ENCODE measurements at regions not wholly inside any gene's neighbourhood (a gene's known extent, or its start where the extent isn't known, plus 50 kb on each side); places are given as distances from the start of the nearest gene placed in this dataset.
A peak's percentile ranks its signal among the peaks of the same experiment; 100 is the strongest.
"Not testable (repeated sequence)": the region's sequence is repeated elsewhere in the genome, so short reads cannot be mapped to it uniquely, and the experiment has no call there.

DNA sequence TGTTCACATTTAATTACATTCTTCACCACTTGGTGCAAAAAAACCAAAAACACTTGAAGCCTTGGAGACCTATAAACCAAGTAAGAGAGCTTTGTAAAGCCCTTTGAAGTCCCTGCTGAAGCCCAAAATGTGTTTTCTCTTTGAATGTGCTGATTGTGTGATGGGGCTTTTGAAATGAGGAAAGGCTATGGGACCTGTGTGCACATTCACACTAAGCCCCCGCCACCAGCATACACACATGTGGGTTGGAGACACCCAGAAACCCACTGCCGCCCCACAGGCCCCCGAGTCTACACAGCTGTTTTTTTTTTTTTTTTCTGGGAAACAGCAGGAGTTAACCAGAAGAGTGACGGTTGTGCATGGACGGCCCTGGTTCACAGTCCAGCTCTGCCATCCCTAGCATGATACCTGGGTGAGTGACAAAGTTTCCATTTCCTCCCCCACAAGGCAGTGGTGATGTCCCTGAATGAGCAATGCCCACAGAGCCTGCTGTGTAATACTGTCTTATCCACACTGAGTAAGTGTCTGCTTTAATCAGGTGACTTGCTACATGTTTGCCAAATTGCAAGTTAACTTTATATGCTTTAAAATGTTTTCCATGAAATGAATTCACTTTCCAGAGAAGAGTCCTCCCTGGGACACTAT is 154.6 kb upstream of the GDF10 start:
- peak in 1 of 2 donors; percentile 60 for DNase-seq

DNA sequence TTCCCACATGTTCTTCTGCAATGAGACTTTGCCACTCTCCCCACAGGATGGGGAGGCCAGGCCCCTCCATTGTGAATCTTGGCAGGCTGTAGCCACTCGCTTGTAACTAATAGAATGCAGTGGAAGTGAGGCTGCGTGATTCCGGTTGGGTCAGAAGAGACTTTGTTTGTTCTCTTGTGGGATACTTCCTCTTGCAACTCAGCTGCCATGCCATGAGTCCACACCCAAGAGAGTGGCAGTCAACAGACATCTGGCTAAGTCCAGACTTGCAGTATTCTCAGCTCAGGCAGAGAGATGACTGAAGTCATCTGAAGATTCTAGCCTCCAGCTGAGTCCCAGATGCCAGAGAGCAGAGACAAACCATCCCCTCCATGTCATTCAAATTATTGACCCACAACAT is 153.4 kb upstream of the GDF10 start:
- peak; percentile 22 to 43 for DNase-seq

DNA sequence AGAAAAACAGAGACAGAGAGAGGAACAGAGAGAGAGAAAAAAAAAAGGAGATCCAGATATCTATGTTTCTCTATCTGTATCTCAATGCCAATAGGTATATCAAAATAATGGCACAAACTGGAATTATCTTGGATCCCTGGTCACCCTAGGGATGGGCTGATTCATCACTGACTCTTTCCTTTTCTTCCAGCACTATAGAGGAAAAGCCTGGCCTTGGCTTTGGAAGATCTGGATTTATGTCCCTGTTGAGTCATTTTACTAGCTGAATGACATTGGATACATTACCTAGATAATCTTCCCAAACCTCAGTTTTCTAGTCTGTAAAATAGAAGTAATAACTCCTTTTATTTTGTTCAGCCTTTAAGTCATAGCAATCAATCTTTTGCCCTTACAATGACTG is 152.8 kb upstream of the GDF10 start:
- DNase-seq: no peak

DNA sequence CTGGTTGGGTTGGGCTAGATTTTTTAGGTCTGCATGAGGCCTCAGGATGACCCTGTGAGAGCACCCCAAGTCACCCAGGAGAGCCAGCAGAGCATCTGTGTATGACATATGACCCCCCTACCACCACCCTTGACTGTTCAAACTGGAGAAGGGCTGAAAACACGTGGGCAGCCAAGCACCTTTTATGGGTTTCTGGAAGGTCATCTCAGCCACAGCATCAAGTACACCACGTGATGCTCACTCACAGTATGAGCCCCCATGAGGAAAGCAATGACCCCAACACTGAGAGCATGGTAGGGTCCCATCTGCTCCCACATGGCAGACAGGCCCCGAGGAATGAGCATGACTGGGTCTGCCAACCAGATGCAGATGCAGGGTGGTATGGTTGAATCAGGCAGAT is 149.4 kb upstream of the GDF10 start:
- no peak for DNase-seq

DNA sequence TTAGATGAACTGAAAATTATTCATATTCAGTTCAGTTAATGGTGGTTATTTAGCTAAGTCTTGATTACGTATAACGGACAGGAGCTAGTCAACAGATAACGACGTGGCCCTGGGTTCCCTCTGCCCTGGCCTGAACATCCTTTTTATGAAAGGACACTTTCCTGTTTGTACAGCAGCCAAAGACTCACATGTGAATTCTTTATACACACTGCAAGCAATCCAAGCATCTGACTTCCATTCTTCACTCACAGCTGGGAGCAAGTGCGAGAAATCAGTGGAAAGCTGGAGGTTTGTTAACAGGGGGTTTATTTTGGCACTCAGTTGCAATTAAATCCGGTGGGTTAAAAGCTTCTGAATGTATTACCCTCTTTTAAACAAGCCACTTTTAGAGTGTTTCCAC is 148.1 kb upstream of the GDF10 start:
- DNase-seq: no peak

DNA sequence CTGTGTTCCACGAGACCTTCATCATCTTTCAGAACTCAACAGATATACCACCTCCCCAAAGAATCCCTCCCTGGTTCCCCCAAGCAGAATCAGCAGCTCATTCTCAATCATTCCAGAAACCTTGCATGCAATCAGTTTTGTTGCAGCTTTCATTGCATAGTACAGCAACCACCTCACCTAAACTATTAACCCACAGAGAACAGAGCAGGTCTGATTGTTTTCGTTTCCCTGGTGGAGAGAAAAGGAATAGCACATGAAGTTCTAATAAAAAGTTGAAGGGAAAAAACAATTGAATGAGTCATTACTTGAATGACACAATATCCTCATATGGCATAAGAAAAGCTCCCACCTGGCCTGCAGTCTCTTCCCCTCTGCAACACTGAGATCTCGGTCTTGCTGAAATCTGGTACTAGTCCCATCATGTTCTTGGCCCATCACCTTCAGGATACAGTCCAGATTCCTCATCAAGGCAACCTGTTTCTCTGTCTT is 147.1 kb upstream of the GDF10 start:
- DNase-seq: peak; percentile 32 to 33

DNA sequence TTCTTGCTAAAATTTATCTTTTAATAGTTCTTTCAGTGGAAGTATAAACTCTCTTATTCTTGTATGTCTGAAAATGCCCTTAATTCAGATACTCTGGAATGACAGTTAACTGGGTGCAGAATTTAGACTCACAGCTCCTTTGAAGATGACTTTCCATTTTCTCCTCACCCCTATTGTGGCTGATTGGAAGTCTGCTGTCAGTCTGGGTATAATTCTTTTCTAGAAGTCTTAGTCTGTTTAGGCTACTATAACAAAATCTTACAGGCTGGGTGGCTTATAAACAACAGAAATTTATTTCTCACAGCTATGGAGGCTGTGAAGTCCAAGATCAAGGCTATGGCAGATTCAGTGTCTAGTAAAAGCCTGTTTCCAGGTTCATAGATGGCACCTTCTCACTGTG is 145.2 kb upstream of the GDF10 start:
- DNase-seq: no peak

DNA sequence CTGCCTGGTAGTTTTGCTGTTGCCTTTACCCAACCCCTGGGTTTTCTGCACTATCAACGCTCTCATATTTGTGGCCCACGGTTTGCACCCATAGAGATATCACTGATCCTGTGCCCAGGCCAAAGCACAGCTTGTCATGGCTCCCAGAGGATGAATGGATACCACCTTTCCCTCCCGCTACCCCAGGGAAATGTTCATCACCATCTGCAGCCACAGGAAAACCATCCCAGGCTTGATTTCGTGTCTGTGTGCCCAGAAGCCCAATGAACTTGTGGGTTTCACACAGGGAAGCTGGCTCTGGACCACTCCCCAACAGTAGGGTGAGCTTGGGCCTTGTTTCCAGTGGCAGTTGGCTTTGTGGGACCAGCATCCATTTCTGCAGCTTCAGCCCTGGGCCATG is 143.1 kb upstream of the GDF10 start:
- no peak for DNase-seq

DNA sequence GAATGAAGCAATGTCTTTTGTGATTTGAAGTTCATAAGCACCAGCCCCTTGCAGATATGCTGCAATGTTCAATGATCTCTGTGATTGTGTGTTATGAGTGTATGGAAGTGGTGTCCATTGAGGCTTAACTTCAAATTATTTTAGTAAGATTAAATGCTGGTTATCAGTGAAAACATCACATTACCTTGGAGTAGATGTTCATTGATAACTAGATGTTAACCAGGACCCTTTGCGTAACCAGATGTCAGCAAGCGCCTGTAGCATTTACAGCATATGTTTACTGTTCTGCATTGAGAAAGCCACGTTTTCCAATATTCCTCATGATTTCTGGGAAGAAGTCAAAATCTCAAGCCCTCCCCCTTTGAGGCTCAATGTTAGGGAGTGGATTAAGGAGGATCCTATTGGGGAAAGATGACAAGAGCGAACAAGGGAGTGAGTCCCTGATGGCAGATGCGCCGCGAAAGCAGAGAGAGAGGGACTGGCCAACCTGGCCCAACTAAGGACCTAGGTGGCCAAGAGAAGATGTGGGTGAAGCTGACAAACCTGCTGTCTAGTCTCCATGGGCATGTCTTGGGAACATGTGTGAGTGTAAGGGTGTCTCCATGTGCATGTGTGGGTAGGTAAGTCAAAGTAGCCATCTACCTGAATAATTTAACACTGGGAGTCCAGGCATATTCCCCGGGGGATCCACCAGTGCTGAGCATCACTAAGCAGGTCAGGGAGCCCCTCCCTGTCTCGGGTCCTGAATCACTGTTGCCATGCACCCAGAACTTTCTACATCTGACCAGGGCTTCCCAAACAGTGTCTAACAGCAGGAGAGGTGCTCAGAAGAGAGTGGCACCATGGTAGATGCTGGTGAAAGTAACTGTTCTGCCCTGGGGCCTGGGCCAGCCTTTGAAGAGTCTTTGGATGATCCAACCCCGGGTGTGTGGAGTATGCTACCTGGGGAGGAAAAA is 141.6 kb upstream of the GDF10 start:
- DNase-seq: no peak

DNA sequence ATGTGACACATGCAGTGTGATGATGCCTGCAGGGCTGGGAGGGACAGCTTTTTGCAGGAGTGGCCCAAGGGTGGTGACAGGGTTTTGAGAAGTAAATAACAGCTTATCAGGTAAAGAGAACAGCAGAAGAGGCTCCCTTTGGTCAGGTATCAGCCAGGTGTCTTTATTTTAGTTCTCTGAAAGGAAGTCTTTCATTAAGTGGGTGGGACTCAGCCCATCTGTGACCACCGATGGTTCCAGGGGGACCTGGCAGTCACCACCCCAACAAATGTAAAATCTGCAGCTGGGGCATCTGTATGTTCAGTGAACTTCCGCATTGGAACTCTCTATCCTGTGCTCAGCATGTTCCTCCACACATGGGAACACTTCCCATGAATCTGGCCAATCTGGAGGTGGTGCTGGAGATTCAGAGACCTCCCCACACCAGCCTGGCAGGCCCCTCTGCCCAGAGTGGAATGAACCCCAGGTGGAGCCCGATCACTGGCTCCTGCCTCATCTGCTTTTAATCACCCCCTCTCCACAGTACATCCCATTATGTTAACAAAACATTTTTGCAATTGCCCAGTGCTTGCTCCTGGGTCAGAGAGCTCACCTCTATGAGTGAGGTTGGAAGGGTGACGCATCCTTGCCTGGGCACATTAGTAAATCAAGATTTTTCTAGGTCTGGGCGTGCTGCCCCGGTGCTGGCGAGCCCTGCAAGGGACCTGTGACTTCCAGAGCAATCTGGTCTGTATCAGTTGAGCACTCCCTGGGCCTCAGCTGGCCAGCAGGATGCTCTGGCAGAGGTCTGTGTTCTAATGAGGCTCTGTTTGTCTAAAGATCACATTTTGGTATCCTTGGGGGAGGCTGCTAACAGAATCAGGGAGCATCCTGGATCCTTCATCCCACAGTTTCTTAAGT is 140.4 kb upstream of the GDF10 start:
- no peak for DNase-seq

DNA sequence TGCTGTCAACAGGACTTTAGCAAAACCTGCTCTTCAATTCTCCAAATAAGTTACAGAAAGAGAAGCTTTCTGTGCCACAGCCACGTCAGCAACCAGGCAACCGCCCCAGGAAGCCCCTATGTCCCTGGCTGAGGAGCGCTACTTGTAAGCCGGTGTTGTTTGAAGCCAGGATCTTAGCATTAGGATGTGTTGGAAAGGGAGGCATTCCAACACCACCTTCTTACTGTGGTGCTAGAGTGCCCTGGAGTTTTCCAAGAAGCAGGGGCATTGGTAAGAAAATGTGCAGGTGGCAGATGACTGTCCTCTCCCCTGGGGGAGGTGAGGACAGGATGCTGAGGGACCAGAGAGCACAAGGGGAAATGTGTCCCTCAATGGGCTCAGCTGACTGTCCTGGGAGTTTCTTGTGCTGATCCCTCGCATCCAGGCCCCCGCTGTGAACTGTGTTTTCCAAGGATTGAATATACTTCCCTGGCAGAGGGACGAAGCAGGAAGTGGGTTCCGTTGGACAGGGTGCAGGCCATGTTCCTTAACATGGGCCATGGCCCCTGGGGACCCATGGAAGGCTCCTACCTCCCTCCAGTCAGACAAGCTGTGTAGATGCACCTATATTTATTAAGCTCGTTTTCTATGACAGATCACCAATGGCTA is 139.6 kb upstream of the GDF10 start:
- no peak for DNase-seq

DNA sequence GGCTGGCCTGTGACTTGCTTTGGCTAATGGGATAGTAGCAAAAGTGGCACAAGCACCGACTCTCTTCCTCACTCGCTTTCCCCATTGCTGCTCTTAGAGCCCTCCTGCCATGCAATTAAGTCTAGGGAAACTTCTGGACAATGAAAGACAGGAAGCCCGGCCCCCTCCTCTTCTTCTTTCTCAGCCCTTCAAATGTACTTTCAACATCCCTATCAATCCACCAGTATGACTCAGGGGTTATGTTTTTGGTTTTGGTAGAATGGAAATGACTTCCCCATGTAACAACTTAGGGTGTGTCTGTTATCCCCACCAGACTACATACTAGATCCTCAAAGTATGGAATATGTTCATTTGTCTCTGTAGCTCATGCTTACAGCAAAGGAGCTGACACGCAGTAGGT is 139.0 kb upstream of the GDF10 start:
- DNase-seq: peak; percentile 72 to 79

DNA sequence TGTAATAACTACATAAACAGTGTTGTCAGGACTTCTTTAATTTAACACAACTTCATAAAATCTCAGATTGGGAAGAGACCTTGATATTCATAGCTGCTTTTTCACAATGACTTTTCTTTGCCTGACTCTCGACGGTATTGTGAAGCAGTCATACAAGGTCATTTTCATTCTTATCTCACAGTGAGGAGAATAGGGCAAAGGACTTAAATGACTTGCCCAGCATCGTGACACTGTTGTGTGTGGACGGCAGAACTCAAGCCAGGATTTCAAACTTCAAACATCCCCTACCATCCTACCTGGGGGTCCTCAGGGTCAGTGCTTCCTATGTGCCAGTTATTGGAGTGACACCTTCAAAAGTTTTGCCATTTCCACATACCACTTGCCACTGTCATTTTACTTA is 138.5 kb upstream of the GDF10 start:
- DNase-seq: no peak

DNA sequence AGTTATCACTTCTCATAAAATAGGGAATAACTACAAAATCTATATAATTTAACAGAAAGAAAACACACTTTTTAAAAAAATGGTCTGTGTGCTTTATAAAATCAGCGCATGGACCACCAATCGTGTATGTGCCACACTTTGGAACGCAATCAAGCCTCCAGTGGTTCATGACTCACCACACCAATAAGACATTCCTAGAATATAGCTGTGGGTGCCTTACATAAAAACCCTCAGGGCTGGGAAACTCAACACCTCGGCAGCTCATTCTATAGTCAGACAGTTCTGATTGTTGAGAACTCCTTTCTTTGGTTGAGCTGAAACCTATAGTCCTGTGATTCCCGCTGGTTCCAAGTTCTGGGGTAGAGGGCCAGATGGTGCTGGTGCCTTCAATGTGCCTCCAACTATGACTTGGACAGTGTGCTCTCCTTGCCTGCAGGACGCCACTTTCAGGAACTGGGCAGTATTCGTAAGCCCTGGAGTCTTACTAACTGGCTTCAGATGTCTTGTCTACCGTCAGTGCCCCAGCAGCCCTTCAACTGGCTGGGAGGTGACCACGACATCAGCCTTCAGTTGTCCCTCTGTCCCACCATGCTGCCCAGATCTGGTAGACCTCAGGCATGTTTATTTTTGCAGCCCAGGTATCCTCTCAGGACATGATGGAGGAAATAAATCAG is 135.7 kb upstream of the GDF10 start:
- DNase-seq: peak in 1 of 2 donors; percentile 10

DNA sequence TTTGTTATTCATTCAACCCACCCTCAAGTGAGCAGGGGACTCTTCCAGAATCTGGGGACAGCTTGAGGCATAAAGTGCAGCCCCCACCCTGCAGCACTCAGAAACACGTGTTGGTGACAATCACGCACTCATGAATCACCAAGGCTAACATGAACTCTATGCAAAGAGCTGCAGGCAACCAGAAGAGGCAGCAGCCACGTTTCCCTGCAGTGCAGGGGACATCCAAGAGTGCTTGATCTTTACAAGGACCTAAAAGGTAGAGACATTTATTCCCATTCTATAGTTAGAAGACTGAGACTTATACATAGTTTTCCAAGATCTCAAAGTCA is 135.2 kb upstream of the GDF10 start:
- DNase-seq: peak; percentile 20 to 39

DNA sequence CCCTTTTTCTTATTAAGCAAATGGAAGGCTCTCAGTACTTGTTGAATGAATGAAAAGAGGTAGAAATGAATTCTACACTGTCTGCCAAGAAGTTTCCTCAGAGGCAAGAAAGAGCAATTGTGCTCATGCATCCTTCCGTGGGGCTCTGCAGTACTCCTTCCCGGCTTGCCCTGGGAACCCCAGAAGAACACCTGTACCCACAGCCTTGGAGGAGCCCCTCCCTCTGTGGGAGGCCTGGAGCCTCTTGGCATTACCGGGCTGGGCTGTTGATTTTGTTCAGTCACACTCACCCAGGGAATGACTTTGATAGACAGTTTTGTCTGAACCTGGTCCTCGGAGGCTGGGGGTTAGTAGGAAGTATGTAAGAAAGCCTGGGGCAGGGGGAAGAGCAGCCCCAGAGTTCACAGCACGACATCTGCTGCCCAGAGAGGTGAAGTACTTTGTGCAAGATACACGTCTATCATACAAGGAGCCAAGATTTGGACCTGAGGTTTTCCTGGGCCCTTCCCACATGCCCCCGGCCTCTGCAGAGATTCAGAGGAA is 134.8 kb upstream of the GDF10 start:
- DNase-seq: no peak

DNA sequence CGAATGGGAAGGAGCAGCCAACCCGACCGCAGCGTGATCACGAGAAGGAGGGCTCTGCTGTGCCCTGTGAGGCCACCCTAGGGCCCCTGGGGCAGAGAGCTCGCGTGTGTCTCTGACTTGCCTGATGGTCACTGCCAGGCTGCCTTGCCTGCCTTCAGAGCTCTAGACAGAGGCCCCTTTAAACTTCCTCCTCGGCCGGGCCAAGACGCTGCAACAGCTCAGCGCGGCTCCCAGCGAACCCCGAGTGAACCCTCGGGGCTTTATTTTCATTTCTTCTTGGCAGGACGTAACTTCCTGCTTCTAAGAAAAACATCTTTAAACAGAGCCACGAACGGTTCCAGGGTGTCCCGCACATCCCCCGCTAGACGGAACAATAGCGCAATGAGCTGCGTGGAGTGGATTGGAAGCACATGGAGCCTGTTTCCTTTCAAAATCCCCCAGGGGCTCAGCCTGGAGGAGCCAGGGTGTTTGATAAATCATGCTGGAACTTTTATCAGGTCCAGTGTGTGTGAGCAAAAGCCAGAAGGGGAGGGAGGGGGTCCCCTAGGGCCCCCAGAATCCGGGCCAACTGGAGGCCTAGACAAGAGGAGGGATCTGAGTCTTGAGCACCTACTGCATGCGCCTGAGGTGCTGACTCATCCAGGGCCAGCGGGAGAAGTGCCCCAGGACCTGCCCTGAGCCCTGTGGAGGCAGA is 134.1 kb upstream of the GDF10 start:
- peak; percentile 72 to 84 for DNase-seq

DNA sequence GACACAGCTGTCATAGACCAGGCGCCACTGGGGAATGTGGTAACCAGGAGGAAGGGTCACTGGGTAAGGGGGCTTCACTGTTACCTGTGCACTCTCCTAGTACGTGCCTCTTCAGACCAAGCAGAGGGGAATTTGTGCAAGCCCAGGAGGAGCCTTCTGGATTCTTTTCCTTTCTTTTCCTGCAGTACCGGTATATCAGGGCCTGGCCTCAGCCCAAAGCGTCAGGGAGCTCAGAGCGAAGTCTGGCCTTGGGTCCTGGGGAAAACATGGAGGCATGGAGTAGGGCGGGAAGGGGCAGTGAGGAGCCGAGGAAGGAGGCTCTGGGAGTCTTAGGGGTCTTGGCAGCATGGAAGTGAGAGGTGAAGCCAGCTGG is 133.6 kb upstream of the GDF10 start:
- no peak for DNase-seq

DNA sequence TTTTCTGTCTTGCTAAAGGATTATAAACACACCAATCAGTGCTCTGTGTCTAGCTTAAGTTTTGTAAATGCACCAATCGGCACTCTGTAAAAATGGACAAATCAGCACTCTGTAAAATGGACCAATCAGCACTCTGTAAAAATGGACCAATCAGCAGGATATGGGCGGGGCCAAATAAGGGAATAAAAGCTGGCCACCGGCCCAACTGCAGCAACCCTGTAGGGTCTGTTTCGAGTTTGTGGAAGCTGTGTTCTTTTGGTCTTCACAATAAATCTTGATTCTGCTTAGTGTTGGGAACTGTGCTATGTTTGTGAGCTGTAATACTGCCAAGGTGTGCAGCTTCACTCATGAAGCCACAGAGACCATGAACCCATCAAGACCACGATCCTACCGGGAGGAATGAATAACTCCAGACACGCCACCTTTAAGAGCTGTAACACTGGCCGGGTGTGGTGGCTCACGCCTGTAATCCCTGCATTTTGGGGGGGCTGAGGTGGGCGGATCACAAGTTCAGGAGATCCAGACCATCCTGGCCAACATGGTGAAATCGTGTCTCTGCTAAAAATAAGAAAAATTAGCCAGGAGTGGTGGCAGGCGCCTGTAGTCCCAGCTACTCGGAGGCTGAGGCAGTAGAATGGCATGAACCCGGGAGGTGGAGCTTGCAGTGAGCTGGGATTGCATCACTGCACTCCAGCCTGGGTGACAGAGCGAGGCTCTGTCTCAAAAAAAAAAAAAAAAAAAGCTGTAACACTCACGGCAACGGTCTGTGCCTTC is 133.0 kb upstream of the GDF10 start:
- not testable (repeated sequence) for DNase-seq

DNA sequence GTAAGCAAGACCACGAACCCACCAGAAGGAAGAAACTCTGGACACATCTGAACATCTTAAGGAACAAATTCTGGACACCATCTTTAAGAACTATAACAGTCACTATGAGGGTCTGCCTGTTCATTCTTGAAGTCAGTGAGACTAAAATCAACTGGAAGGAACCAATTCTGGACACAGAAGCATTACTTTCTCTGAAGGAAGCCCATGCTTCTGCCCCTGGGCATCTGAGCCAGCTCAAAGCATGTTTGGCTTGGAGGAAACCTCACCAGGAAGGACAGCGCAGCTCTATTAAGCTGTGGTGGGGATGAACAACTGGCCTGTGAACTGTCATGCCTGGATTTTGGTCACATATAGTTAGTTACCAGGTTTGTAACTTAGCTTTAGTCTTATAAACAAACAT is 132.4 kb upstream of the GDF10 start:
- DNase-seq: peak in 1 of 2 donors; percentile 9
